ENCODE measurements at regions not wholly inside any gene's neighbourhood (a gene's known extent, or its start where the extent isn't known, plus 50 kb on each side); places are given as distances from the start of the nearest gene placed in this dataset.
"Not testable (repeated sequence)": the region's sequence is repeated elsewhere in the genome, so short reads cannot be mapped to it uniquely, and the experiment has no call there.

DNA sequence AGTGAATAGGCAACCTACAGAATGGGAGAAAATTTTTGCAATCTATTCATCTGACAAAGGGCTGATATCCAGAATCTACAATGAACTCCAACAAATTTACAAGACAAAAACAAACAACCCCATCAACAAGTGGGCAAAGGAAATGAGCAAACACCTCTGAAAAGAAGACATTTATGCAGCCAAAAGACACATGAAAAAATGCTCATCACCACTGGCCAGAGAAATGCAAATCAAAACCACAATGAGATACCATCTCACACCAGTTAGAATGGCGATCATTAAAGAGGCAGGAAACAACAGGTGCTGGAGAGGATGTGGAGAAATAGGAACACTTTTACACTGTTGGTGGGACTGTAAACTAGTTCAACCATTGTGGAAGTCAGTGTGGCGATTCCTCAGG is 114.0 kb upstream of the ROPN1B start:
- H3K4me3 ChIP-seq (replicated peaks in 1 of 3; ENCODE audit: low read depth in 2 of 3, low read length in 3 of 3); H3K4me1 Mint-ChIP-seq; H3K9ac ChIP-seq (ENCODE audit: insufficient read depth, low read length, poor library complexity, severe bottlenecking); intact Hi-C loops (cut with micrococcal nuclease); DNase-seq; H4K20me1 ChIP-seq (ENCODE audit: insufficient read depth, low read length); H2AFZ ChIP-seq (ENCODE audit: insufficient read depth, low read depth, low read length, poor library complexity, severe bottlenecking); H3K4me2 ChIP-seq (replicated peaks; ENCODE audit: extremely low read depth, low read length, poor library complexity, severe bottlenecking); H3K36me3 ChIP-seq (replicated peaks in 1 of 2; ENCODE audit: control insufficient read depth in 1 of 2, insufficient read depth in 2 of 2, low read length in 2 of 2); H3K4me1 ChIP-seq (ENCODE audit: control insufficient read depth in 1 of 2, insufficient read depth in 2 of 2, low read length in 2 of 2); H3K4me3 Mint-ChIP-seq; H3K27ac Mint-ChIP-seq; H3K27me3 ChIP-seq (ENCODE audit: control insufficient read depth in 2 of 2, insufficient read depth in 2 of 2, low read length in 2 of 2); H3K27ac ChIP-seq (ENCODE audit: low read depth in 1 of 2, low read length in 2 of 2); H3K9me3 ChIP-seq (replicated peaks in 1 of 2; ENCODE audit: control insufficient read depth in 1 of 2, insufficient read depth in 1 of 2, low read length in 2 of 2); H3K79me2 ChIP-seq (ENCODE audit: insufficient read depth, low read length); H3K36me3 Mint-ChIP-seq; H3K27me3 Mint-ChIP-seq (ENCODE audit: low read depth in 3 of 3): not testable (repeated sequence)
- peaks cover 2 to 17% (median 9%) of the 10 kb centered on the region in 7 donors for H3K9me3 Mint-ChIP-seq
- no CpG with 5 or more reads among the region's 2 CpGs for WGBS (ENCODE audit: insufficient coverage)

DNA sequence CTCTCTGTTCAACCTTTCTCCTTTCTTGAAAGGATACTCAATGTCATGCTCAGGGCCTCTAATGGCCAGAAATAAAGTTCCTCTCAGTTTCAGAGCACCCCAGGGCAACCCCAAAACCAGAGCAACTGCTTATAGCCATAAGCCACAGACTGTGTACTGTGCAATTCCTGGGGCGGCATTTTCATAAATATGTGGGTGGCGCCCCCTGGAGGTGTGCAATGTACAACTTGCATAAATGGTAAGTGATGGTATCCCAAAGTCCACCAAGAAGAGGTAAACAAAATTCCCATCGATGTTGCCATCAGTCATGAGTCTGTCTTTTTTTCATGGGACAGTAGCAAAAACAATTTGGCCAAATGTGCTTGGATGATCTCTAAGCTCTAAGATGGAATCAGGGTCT is 108.4 kb upstream of the ROPN1B start:
- H3K27me3 Mint-ChIP-seq (ENCODE audit: low read depth in 3 of 3); H3K79me2 ChIP-seq (ENCODE audit: insufficient read depth, low read length); H3K4me1 ChIP-seq (ENCODE audit: control insufficient read depth in 1 of 2, insufficient read depth in 2 of 2, low read length in 2 of 2); H3K4me1 Mint-ChIP-seq; H3K4me3 Mint-ChIP-seq; H3K4me3 ChIP-seq (replicated peaks in 1 of 3; ENCODE audit: low read depth in 2 of 3, low read length in 3 of 3); H3K4me2 ChIP-seq (replicated peaks; ENCODE audit: extremely low read depth, low read length, poor library complexity, severe bottlenecking); DNase-seq; H3K9me3 Mint-ChIP-seq; H3K36me3 Mint-ChIP-seq; H3K9ac ChIP-seq (ENCODE audit: insufficient read depth, low read length, poor library complexity, severe bottlenecking); intact Hi-C loops (cut with micrococcal nuclease); H3K27me3 ChIP-seq (ENCODE audit: control insufficient read depth in 2 of 2, insufficient read depth in 2 of 2, low read length in 2 of 2); H3K9me3 ChIP-seq (replicated peaks in 1 of 2; ENCODE audit: control insufficient read depth in 1 of 2, insufficient read depth in 1 of 2, low read length in 2 of 2); H2AFZ ChIP-seq (ENCODE audit: insufficient read depth, low read depth, low read length, poor library complexity, severe bottlenecking); H3K36me3 ChIP-seq (replicated peaks in 1 of 2; ENCODE audit: control insufficient read depth in 1 of 2, insufficient read depth in 2 of 2, low read length in 2 of 2); H3K27ac ChIP-seq (ENCODE audit: low read depth in 1 of 2, low read length in 2 of 2); H4K20me1 ChIP-seq (ENCODE audit: insufficient read depth, low read length): not testable (repeated sequence)
- WGBS (ENCODE audit: insufficient coverage) = 93% methylated on average over 3 of the region's 3 CpGs
- H3K27ac Mint-ChIP-seq = peak overlapping the region in 1 of 7 donors; percentile 21

- H3K27me3 ChIP-seq (ENCODE audit: control insufficient read depth in 2 of 2, insufficient read depth in 2 of 2, low read length in 2 of 2); H3K27me3 Mint-ChIP-seq (ENCODE audit: low read depth in 3 of 3); H3K4me3 ChIP-seq (replicated peaks in 1 of 3; ENCODE audit: low read depth in 2 of 3, low read length in 3 of 3); H3K4me2 ChIP-seq (replicated peaks; ENCODE audit: extremely low read depth, low read length, poor library complexity, severe bottlenecking); H3K27ac ChIP-seq (ENCODE audit: low read depth in 1 of 2, low read length in 2 of 2); H3K9me3 Mint-ChIP-seq; intact Hi-C loops (cut with micrococcal nuclease); H3K36me3 Mint-ChIP-seq; H3K4me1 ChIP-seq (ENCODE audit: control insufficient read depth in 1 of 2, insufficient read depth in 2 of 2, low read length in 2 of 2); H3K36me3 ChIP-seq (replicated peaks in 1 of 2; ENCODE audit: control insufficient read depth in 1 of 2, insufficient read depth in 2 of 2, low read length in 2 of 2); H3K9me3 ChIP-seq (replicated peaks in 1 of 2; ENCODE audit: control insufficient read depth in 1 of 2, insufficient read depth in 1 of 2, low read length in 2 of 2); H3K4me1 Mint-ChIP-seq; H2AFZ ChIP-seq (ENCODE audit: insufficient read depth, low read depth, low read length, poor library complexity, severe bottlenecking); H3K79me2 ChIP-seq (ENCODE audit: insufficient read depth, low read length); DNase-seq; H4K20me1 ChIP-seq (ENCODE audit: insufficient read depth, low read length); H3K4me3 Mint-ChIP-seq; H3K27ac Mint-ChIP-seq; H3K9ac ChIP-seq (ENCODE audit: insufficient read depth, low read length, poor library complexity, severe bottlenecking): not testable (repeated sequence)
- 86% methylated on average over 1 of the region's 5 CpGs for WGBS (ENCODE audit: insufficient coverage)
Measured at GRCh38 chr3:125862841-125863254, 106.1 kb upstream of the ROPN1B start.

- H3K27ac Mint-ChIP-seq; H3K36me3 ChIP-seq (replicated peaks in 1 of 2; ENCODE audit: control insufficient read depth in 1 of 2, insufficient read depth in 2 of 2, low read length in 2 of 2); H3K27me3 Mint-ChIP-seq (ENCODE audit: low read depth in 3 of 3); intact Hi-C loops (cut with micrococcal nuclease); H3K9me3 ChIP-seq (replicated peaks in 1 of 2; ENCODE audit: control insufficient read depth in 1 of 2, insufficient read depth in 1 of 2, low read length in 2 of 2); H3K79me2 ChIP-seq (ENCODE audit: insufficient read depth, low read length); H3K27me3 ChIP-seq (ENCODE audit: control insufficient read depth in 2 of 2, insufficient read depth in 2 of 2, low read length in 2 of 2); H3K27ac ChIP-seq (ENCODE audit: low read depth in 1 of 2, low read length in 2 of 2); H3K9ac ChIP-seq (ENCODE audit: insufficient read depth, low read length, poor library complexity, severe bottlenecking); H3K36me3 Mint-ChIP-seq; H4K20me1 ChIP-seq (ENCODE audit: insufficient read depth, low read length); H3K4me3 Mint-ChIP-seq; H3K4me3 ChIP-seq (replicated peaks in 1 of 3; ENCODE audit: low read depth in 2 of 3, low read length in 3 of 3); H3K4me2 ChIP-seq (replicated peaks; ENCODE audit: extremely low read depth, low read length, poor library complexity, severe bottlenecking); H3K4me1 ChIP-seq (ENCODE audit: control insufficient read depth in 1 of 2, insufficient read depth in 2 of 2, low read length in 2 of 2); H3K4me1 Mint-ChIP-seq; DNase-seq; H2AFZ ChIP-seq (ENCODE audit: insufficient read depth, low read depth, low read length, poor library complexity, severe bottlenecking): not testable (repeated sequence)
- H3K9me3 Mint-ChIP-seq = peaks cover 6 to 13% (median 9%) of the 10 kb centered on the region in 7 donors
- 94% methylated on average over 4 of the region's 4 CpGs for WGBS (ENCODE audit: insufficient coverage)
Measured at GRCh38 chr3:125864532-125864931, 104.4 kb upstream of the ROPN1B start.
